HG03196 (cell line): ENCODE measurements at regions not wholly inside any gene's neighbourhood (a gene's known extent, or its start where the extent isn't known, plus 50 kb on each side); places are given as distances from the start of the nearest gene placed in this dataset.
A peak's percentile ranks its signal among the peaks of the same experiment; 100 is the strongest.

Source experiments
- ATAC-seq: cut with Tn5 transposase; IDR thresholded peaks from one replicate; pipeline ENCODE4 v1.9.1; 2021; ENCODE audit not compliant: unreplicated experiment

- ATAC-seq: no peak
Observed at GRCh38 chr5:146940295-146940694, 61.7 kb upstream of the PPP2R2B start.

DNA sequence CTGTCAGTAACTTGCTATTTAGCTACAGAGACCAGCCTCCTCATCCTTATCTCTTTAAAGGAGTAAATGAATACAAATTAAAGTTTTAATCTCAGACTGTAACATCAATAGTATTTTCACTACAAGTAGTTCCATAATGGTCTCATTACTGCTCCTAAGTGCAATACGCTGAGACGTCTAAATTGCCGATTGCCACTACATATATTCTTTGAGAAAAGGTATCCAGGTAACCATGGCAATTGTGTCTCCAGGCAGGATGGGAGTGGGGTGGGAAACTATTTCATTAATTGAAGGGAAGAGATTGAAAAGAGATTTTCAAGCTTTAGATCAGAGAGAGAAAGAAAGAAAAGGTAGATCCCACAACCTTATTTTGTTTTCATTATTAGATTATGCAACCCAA, 65.5 kb upstream of the PPP2R2B start:
- no peak for ATAC-seq

DNA sequence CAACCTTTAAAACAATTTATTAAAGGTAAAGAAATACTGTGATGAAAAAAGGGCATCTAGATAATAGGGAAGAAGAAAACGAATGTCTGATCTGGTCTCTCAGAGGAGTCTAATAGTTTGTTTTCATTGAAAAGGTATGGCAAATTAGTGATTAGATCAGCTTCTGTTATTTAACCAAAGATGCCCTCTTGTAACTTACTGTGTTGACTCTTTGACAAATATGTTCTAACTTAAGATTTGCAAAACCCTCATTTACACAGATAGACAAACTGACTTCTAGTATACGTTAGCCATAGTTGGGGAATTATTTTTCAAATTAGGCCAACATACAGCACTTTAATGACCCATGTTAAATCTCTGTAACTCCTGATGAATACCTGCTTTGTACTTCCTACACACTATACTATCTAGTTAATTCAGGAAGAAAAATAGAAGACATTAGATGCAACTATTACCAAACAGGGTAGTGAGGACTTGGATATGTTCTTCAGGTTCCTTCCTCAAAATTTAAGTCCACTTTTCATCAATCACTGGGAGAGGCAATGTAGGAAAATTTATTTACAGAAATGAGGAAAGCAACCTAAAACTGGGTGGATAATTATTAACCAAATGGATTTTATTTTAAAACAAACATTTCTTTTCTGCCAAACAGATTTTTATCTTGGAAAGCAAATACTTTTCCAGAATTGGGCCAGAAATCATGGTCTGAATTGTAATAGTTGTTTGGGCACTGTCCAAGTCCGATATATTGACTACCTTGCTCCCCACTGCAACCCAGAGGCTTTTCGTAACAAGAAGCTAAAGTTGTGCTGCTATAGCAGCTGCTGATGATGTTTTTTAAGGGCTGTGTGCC, 66.4 kb upstream of the PPP2R2B start:
- no peak for ATAC-seq

GRCh38 chr5:146945617-146946084, 67.1 kb upstream of the PPP2R2B start:
- no peak for ATAC-seq

DNA sequence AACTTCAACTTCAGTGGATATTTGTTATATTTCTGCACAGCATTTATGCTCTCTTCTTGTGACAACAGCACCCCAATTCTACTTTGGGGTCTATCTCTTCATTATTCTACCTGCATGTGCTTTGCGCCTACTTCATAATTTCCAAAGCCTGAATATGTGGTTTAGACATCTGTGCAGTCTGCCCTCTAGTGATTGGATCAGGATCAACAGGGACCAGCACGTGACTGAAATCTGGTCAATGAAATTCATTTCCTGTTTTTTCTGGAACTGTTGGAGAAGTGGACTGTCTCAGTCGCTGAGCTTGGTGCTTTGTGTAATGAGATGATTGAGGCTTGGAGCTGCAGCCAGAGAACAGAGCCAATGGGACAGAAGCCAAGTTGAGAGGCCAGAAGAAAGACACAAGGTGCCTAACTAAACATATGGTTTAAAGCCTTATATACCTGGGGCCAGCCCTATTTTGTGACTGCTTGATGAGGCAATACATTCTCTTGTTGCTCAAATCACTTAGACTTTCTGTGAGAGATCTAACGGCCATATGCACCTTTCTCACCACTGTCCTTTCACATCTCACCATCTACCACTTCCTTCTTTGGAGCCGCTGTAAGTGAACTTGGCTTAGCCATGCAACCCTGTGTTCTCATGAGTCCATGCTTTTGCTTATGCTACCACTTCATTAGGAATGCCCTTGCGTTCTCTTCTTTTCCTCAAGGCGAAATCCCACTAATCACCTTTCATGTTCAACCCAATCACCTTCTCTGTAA, 68.8 kb upstream of the PPP2R2B start:
- no peak for ATAC-seq

GRCh38 chr5:146948666-146949065, 70.1 kb upstream of the PPP2R2B start:
- no peak for ATAC-seq

DNA sequence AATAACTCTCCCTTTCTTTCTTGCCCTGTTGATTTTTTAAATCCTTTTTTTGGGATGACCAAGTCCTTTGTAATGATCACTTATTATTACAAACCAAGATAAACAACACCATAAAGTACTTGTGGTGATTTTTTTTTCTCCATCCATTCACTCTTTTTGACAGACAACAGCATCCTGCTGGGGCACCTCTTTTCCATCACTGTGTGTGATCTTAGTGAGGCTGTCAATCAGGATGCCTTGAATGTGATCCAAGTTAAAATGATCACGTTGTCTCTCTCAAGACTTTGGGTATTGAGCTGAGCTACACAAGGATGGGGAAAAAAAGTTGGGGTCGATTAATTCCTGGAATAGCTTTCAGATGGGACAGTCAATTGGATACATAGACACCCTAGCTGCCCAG, 73.6 kb upstream of the PPP2R2B start:
- ATAC-seq: no peak

DNA sequence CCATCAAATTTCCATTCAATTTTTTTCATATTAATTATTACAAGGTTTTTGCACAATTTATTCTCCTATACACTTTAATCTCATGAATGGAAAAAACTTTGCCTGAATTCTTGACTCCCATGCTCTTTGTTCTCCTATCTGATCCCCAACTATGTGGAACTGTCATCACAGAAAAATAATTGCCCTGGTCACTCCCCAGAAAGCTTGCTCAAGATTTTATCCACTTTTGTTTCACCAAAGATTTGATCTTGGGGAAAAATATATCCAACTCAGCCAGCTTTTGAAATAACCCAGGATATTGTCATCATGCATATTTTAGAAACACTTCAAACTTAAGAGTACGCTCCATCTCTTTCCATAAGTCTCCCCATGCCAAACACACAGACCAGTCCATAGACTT, 77.7 kb upstream of the PPP2R2B start:
- no peak for ATAC-seq

GRCh38 chr5:146959360-146959759, 80.8 kb upstream of the PPP2R2B start:
- no peak for ATAC-seq

DNA sequence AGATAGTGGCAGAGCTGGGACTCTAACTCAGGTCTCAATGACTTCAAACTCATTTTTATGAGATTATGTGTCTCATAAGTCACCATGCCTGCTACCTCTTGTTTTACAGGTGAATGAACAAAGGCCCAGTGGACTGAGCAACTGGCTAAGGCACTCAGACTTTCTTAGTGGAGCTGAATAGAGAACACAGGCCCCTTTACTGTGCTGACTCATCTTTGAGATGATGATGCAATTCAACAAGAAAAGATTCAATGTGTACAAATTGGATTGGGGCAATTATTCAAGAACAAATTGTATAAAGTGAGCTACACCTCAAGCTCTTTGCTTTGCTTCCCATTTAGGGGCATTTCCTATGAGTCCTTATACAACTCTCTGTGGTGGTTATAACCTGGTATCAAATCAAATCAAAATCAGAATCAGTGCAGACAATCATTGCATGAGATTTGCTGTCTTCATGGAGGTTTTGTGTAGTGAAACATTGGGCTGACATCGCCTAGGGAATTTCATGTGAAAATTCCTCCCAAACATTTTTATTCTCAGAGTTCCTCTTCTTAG, 84.3 kb upstream of the PPP2R2B start:
- no peak for ATAC-seq

DNA sequence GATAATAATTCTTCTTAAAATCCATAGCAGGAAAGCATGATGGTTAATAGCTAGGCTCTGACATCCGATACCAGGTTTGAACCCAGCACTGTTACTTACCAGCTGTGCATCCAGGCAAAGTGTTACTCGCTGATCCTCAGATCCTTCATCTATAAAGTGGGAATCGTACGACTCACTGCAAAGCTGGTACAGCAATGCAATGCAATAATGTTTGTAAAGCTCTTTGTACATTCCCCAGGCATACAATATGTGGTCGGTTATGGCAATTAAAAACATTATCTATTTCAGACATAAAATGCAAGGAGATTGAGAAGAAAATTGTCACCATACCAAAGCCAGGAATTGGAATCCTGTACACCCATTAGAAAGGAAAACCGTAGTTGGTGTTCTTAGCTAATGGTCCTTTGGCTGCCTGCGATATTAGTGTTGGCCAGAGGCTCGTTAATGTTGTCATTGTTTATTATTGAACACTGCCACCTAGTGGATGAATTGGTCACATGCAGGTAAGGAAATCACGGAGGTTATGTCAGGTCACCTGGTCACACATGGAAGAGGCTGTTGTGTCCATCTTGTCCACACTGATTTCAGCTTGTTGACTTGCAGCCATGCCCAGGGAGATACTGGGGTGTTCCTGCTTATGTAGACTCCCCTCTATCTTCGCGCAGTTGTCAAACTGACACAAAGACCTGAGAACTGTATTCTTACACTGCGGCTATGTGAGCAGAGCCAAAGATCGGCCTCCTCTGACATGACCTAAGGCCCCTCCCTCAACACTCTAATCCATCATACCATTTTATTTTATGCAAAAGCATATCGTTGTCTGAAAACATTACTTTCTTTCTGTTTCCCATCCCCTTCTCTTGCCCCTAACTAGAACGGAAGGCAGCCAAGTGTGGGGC, 87.5 kb upstream of the PPP2R2B start:
- ATAC-seq: peak; percentile 93

DNA sequence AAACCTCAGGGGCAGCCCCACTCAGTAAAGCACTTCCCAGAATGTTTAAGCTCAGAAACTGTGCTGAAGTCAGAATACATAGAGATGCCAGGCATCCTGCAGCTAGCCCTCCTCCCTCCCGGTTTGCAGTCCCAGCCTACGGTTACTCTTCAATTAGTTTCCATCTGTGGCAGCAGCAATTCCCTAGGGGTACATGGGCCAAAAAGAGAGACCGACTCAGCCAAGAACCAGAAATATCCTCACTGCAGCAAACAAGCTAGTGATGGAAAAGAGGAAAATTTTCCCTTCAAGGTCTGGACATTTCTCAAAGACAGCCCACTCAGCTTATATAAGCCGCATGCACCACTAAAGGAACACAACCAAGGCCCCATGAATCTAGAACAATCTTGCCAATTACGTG, 89.1 kb upstream of the PPP2R2B start:
- ATAC-seq: no peak

- no peak for ATAC-seq
Observed at GRCh38 chr5:146971401-146971800, 92.8 kb upstream of the PPP2R2B start.

DNA sequence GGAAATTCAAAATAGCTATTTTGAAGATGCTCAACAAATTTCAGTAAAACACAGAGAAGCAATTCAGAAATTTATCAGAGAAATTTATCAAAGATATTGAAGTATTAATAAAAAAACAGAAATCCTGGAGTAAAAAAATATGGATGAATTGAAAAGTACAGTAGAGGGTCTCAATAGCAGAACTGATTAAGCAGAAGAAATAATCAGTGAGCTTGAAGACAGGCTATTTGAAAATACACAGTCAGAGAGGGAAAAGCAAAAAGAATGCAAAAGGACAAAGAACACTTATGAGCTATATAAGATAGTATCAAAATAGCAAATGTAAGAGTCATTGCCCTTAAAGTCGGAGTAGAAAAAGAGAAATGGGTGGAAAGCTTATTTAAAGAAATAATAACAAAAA, 107.9 kb upstream of the PPP2R2B start:
- no peak for ATAC-seq

GRCh38 chr5:146993876-146994530, 115.4 kb upstream of the PPP2R2B start:
- no peak for ATAC-seq

- ATAC-seq: no peak
Observed at GRCh38 chr5:146995878-146996277, 117.3 kb upstream of the PPP2R2B start.

DNA sequence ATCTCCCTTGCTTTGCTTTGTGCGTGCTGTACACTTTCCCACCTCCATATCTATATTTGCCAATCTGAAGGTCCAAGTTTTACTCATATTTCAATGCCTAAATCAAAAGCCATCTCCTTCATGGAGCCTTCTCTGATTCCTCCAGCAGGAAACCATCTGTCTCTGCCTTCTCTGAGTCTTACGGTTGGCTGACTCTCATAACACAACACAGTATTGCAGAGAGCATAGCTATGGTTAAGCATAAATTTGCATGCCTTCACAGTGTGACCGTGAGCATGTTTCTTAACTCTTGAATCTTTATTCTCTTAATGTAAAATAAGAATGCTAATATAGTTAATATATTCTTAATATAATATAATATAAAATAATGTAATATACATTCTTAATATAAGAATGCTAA, 136.8 kb upstream of the PPP2R2B start:
- no peak for ATAC-seq

DNA sequence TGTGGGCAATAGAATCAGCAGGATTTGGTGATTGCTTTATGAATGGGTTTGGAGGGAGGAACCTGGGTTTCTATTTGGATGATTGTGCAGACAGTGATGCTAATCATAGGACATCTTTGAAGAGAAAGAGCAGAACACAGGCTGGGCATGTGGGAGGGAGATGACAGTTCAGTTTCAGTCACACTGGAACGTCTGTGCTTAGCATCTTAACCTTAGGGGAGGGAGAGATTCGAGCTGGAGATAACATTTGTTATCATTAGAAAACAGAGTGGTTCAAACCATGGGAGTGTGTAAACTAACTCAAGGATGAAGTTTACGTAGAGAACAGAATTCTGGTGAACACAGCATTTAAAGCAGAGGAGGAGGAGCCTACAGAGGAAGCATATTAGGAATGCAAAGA, 138.6 kb upstream of the PPP2R2B start:
- no peak for ATAC-seq

- ATAC-seq: no peak
Observed at GRCh38 chr5:147017621-147018020, 139.1 kb upstream of the PPP2R2B start.

- ATAC-seq: no peak
Observed at GRCh38 chr5:147018812-147019211, 140.3 kb upstream of the PPP2R2B start.
